Stimulated activated CD8-positive, alpha-beta memory T cell treated with anti-CD3 and anti-CD28 coated beads, Interleukin-7, amount 100 ng/mL, for 1 hour (primary cell): ENCODE measurements at regions not wholly inside any gene's neighbourhood (a gene's known extent, or its start where the extent isn't known, plus 50 kb on each side); places are given as distances from the start of the nearest gene placed in this dataset.

ENCODE experiments used
- DNase-seq, 2 donors: peaks; one replicate each; pipeline ENCODE4 v3.0.0-alpha.2; 2020; ENCODE audit warnings: low read depth in 2 of 2

DNA sequence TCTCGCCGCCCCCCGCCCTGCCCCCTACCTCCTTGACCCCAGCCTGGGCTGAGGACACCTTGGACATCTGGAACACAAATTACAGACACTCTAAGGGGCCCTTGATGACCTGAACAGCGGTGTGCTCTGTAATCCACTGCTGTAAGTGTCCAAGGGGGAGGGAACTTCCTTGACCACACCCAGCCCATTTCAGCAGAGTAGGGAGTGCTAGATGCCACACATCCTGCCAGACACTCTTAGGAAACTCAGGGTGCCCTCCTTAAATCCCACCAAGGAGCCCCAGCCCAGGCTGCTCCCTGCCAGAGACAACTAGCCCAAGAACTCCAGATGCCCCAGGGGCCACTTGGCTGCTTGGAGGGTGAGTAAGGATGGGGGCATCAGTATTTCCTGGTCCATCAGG is 282.2 kb downstream of the RRAGC start:
- DNase-seq, result no peak

DNA sequence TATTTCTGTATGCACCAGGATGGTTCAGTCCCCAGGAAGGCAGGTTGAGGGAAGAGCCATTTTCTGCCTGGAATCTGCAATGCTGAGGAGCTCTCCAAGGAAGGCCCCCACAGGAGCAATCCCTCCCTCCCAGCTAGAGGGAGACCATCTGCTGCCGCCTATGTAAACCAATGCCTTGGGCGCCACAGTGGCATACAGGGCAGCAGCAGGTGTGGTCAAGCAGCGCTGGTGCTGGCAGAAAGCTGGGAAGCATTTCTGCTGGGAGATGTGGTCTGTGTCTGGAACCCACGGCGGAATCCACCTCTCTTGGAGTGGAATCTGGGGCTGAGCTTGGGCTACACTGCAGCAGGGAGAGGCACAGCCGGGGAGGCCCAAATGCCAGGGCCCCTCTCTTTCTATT is 283.3 kb downstream of the RRAGC start:
- DNase-seq, result no peak

DNA sequence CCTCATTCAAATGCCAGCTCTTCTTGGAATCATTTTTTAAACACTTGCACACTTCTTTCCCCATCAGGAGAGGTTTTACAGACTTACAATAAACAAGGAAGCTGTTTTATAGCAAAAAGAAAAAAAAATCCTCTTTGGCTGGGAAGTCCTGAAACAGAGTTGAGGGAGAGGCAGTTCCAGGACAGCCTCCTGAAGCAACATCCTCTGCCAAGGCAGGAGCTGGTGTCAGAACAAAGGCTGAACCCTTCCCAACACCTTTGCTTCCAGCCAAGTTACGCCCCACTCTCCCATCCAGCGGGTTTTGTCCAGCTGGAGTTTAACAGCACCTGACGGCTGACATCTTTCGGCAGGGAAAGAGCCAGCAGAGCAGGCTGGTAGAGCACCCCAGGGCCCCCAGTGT is 287.8 kb downstream of the RRAGC start:
- no peak for DNase-seq

DNA sequence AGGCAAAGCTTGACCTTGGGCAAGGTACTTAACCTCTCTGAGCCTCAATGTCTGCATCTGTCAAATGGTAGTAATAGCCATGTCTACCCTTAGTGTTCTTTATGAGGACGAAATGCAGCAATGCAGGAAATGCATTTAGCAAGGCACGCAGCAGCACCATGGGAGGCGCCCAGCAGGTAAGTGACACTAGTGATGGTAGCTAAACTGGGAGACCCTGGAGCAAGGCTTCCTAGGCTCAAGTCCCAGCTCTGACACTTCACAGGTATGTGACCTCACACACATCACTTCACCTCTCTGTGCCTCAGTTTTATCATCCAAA is 289.0 kb downstream of the RRAGC start:
- no peak for DNase-seq

DNA sequence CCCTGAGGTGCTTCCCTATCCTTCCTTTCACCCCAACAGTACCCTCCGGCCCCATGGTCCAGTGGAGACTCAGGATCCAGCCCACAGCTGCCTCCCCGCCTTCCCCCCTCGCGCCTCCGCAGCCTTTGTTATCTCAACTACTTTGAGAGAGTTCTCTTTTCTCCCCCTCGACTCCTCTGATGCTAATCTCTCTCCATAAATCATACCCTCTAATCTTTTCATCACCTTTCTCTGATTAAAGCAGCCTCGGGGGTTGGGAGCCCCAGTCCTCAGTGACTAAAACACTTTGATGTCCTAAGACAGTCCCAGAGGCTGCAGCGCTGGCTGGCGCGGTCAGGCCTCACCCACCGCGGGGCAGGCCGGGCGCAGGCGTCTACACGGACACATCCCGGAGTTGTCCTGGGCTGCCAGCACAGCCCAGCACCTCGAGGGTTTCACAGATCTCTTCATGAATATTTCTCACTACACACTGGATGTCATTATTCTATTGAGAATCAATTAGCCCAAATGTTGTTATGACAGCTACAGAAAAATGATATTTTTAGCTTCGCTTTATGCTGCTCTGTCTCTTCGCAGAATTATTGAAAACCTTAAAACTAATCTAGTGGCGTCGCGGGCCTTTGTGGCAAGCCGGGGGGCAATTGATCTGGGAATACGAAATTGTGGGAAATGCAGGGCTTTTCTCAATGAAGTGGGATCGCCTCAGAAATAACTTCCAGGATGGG is 289.5 kb downstream of the RRAGC start:
- no peak for DNase-seq

DNA sequence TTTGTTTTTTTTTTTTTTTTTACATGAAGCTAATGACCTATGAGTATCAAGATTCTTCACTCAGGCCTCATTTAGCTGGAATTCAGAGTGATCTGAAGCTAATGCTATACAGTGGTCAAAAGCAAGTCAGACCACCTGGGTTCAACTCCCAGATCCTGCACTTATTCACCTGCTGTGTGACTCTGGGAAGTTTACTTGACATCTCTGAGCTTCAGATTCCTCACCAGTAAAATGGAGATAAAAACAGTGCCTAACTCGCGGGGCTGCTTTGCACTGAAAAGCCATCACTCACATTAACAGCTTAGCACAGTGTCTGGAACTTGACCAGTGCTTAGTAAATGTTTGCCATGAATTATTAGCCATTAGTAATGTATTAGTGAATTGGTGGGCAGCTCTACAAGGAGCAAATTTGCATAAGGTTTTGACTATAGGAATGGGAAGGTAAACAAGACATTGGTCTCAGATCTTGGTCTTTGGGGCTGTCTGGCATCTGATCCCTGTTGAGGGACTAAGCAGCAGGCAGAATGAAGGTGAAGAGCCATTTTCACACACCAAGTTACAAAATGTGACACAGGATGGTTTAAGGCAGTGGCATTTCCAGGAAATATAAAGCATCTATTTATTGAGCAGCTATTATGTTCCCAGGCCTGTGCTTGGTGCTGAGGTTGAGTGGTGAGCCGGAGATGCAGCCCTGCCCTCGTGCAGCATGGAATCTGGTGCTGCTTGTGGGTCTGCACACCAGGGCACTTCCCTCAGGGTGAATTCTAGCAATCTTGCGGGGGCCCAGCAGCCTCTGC is 291.3 kb downstream of the RRAGC start:
- DNase-seq, result no peak

DNA sequence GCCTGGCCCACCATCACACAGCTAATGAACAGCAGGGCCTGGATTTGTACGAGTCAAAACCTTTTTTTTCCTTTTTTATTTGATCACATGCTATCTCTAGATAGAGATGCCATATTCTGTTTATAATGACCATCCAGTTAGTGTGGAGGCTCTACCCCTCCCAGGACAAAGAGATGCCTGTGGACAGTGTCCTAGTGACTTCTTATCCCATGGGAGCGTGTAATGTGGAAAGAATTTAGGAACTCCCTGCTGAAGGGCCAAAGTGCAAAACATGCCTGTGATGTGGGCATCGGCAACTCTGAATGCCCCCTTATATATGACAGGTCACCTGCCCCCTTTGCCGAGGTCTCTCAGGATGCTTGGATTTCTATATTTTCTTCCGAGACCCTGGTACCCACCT is 292.2 kb downstream of the RRAGC start:
- no peak for DNase-seq

DNA sequence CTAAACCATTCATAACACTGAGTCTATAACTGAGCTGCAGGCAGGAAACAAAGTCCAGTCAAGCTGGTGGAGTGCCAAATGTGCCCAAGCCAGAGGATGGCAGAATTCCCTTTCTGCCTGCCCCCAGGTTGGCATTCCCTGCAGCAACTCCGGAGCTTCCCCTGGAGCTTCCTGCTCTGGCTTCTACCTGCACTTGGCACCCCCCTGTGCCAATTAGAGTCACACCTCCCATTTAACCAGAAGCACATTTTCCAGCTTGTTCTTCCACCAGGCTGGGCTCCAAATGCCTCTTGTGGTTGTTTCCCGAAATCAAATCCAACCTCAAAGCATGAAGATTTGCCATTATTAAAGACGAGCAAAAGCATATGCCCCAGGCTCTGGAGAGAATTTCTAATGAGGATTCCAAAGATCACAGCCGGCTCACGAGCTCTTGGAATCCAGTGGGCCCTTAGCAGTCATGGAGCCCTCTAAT is 294.5 kb downstream of the RRAGC start:
- DNase-seq, result no peak

DNA sequence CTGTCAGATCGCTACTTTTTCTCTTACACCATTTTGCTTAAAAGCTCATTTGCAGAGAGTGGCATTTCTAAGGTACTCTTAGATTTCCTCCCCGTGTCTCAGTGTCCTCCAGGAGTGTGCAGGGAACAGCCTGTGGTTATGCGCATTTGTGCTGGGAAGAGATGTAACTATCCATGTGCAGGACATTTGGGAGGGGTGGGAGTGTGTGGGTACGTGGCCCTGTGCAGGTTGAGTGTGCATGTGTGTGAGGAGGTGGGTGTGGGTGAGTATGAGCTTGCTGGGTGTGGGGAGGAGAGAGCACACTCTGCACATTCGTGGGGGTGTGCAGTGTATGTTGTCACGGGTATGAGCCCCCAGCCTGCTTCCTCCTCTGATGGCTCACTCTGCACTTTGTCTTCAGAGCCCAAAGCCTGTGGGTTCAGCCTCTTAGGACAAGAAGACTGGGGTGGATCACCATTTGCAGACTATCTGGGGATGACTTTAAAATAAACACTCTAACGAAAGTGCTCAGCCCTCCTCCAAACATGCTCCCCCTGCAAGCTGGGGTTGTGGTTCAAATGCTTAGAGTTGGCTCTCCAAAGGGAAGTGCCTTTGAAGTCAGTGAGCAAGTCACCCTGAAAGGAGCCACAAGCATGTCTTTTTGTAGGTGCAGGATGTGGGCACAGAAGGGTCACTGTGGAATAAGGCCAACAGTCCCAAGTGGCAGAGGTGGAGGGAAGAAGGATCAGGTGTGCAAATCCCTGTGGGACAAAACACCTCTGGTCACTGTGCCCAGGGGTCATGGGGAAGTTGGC is 295.4 kb downstream of the RRAGC start:
- no peak for DNase-seq

DNA sequence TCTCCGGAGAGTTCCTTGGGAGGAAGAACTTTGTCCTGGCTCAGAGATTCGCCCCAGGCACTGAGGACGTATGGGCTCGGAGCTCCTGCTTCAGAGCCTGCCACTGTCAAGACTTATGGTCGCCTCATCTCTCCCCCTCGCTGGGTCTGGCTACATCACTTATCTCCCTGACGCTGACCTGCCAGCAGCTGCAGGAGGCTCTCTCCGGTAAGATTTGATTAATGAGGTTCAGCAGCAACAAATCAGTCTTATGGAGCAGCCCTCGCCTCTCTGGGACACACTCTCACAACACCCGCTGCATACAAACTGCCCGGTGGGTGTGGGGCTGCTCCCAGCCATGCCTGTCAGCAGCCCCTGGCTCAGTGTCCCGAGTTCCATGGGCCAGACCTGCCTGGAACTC is 297.8 kb downstream of the RRAGC start:
- DNase-seq, result no peak

DNA sequence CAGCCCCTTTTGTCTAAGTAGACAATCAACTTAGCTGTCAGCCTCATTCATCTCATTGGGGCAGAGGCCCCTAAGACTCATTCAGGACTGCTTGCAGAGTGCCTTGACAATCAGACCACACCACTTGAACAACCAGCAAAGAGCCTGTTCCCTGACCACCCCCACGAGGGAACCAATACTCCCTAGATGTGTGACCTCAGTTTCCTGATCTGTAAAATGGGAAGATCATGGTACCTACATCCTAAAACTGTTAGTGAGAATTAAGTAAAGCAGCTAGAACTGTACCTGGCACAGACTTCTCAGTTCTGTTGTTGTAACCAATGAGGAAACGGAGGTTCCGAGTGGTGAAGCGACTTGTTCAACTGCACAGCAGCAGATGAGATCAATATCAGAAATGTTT is 298.5 kb downstream of the RRAGC start:
- no peak for DNase-seq

DNA sequence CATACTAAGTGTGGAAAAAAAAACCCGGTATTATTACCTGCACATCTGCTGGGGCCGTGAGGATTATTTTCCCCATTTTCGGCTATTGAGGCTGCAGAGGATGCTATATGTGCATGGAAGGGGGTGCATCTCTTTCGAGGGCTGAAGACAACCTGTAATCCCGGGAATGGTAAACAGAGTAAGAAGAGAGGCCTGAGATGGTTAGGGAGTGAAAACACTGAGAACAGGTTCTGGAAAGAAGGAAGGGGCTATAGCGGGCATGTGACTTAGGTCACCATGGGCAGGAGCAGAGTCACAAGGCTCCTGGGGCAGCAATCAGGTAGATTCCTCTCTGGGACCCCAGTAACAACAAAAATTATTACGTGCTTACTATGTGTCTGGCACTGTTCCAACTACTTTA is 299.1 kb downstream of the RRAGC start:
- no peak for DNase-seq

DNA sequence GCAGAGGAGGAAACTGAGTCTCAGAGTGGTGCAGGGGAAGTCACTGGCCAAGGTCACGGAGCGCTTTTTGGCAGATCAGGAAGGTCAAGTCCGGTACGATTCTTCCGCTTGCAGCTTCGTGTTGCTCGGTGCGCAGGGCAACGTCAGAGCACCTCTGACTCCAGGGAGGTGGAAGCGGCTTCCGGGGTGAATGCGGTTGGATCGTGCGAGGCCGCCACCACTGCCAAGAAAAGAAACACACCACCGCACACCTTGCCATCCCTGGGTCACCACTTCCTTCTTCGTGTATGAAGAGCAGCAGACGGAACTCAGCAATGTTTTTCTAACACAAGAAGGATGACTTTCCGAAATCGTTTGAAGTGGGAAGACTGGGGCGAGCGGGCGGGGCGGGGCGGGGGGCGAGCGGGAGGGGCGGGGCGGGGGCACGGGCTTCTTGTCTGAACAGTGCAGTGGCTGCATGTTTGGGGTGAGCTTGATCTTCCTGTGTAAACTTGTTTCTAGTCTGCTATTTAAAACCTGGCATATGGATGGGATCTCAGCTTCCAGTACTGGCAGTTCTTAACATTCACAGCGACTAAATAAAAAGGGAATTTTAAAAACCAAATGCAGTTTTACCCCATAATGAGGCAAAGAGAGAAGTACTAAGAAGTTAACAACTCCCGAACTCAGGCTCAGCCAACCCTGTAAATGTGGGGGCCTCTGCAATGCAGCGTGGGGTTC is 300.0 kb downstream of the RRAGC start:
- peak; percentile 52 for DNase-seq

DNA sequence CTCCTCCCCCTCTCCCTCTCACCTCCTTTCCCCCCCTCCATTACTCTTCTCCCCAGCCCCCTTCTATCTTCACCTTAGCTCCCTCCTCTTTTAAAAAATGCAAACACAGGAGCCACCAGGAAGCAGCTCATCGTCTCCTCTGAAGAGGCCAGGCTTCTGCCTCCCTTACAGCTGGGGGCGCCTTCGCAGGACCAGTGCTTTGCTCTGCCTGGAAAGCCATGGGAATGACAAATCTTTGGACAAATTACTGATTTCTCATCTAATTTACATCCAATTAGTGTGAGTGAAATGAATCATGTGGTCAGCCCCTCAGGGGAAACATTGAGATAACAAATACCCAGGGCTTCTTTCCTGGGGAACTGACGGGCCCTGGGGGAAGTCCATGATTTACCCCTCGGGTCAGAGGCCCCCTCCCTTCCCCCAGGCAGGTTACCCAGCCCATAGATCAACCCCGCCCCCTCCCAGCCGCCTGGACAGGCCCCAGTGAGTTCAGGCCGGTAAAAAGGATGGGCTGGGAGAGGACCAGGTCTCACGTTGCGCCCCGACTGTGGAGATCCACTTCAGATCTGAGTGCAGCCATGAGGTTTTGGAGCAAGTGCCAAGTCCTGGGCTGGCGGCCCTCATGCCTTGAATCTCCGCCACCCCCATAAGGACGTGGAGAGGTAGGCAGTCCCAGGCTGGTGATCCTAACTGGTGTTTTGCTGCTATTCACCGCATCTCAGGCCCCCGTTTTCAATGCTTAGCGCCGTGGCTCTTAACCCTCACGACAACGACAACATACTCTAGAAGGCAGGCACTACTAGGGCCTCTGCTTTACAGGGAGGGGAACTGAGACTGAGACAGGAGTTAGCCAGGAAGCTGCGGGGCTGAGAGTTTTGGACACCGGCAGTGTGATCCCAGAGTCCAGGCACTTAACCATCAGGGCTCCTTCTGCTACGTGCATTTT is 300.8 kb downstream of the RRAGC start:
- no peak for DNase-seq

DNA sequence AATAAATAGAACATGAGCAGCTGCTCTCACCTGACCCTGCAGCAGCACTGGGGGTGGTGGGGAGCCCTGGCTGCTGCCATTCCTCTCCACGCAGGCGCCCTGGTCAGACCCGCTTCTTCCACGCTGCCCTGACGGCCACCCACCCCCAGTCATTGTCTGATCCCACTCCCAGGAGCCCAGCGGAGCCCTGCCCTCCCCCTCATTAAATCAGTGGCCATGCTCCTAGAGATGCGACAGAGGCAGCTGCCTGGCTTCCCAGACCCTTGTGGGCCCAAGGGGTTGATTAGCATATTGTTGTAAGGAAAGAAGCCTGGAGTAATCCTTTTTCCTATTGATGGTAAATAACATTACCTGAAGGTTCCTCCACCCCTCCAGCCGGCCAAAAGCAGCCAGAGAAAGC is 301.5 kb downstream of the RRAGC start:
- no peak for DNase-seq

DNA sequence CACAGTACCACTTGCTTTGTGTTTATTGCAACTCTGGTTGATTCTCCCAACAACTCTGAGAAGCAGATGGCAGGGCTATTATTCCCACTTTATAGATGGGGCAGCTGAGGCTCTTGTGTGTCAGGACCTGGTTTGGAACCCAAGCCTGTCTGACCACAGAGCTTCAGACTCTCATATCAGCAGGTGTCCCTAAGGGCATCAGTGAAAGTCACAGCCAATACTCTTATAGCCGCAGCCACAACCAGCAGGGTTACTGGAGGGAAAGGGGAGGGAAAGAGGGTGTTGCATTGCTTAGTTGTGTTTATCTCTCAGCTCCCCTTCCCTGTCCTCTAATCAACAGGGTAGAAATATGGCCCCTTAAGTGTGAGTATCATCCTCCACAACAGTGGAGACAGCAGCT is 304.0 kb downstream of the RRAGC start:
- no peak for DNase-seq

DNA sequence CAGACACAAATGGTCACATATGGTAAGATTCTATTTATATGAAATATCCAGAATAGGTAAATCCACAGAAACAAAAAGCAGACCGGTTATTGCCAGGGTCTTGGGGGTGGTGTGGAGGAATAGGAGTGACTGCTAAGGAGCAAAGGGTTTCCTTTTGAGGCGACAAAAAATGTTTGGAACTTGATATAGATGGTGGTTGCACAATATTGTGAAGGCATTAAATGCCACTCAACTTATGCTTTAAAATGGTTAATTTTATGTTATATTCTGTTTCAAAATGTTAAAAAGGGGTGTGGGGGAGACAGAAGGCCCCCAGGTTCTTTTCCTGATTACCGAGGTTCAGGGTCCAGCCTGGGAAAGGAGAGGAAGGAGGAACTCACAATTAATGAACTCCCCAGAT is 304.4 kb downstream of the RRAGC start:
- DNase-seq, result no peak

DNA sequence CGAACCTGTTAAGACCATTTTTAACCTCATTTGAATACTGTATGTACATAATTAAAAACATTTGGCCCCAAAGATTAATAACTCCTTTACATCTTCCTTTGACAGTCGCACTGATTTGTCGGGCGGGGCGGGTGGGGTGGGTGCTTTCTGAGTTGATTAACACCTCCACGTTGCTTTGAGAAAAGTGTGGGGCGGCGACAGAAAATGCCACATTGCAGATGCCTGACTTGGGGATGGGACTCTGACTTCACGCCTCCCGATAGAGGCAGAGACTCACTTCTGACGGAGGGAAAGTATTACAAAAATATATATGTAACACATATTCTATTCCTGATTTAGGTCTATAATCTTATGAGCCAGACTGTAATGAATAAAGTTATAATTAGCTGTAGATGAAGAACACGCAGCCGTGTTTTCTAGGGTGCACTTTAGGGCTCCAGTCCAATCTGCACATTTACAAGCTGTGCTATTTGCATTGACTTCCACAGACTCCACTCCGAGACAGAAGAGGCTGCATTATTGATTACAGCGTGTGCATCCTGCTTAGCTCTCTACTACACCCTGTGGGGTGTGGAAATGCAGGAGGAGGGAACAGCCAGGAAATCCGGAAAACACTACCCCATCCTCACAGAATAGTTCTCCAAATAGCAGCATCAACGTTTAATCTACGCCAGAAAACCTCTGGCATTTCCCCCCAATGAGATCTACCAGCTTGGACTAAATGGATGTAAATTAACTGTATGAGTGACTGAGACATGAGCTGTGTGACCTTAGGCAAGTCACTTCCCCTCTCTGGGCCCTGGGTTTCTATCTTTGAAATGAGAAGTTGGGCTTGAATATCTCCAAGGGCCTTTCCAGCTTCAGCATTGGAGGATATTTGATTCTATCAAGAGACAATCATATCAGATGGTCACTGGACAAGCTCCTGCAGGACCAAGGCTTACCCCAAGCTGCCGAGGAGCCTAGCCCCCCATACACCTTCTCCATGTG is 308.0 kb downstream of the RRAGC start:
- DNase-seq, result no peak

DNA sequence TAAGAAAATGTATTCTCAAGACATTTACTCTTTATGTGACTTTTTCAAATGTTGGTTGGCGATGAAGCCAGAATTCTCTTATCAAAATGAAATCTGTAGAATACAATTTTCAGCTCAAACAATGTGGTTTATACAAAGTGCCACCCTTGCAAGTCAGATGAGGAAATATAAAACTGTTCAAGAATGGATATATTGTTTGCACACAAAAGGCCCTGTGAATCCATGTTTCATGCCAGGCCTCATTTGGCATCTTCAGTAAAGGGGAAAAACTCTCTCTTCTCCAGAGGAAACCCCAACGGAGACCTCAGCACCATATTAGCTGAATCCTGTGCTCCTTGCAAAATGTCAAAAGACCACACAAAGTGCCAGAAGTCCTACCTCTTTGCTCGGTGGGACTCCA is 310.4 kb downstream of the RRAGC start:
- no peak for DNase-seq

DNA sequence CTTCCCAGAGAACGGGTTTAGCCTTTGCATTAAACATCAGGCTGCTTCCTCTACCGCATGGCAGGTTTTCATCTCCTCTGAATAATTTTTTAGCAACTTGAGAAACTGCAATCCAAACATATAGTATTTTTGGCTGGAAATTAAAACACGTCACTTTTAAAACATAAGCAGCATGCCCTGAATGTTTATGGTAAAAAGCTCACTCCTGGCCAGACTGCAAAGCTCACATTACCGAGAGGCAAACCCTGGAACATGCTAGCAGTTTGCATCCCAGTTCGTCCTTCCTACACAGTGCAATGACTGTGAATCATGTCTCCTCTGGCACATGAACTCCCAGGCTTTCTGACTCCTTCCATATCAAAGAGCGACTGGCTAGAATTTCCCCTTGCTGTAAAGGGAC is 312.3 kb downstream of the RRAGC start:
- no peak for DNase-seq
